HG02884 (cell line): ENCODE measurements at regions not wholly inside any gene's neighbourhood (a gene's known extent, or its start where the extent isn't known, plus 50 kb on each side); places are given as distances from the start of the nearest gene placed in this dataset.
"Not testable (repeated sequence)": the region's sequence is repeated elsewhere in the genome, so short reads cannot be mapped to it uniquely, and the experiment has no call there.

Source experiments
- ATAC-seq: cut with Tn5 transposase; IDR thresholded peaks from one replicate; pipeline ENCODE4 v1.9.1; 2021; ENCODE audit warnings: mild to moderate bottlenecking, moderate library complexity; ENCODE audit not compliant: unreplicated experiment

GRCh38 chr7:150189963-150190362 is 133.2 kb upstream of the LRRC61 start:
- peak; percentile 72 for ATAC-seq

GRCh38 chr7:150192541-150192940 is 130.6 kb upstream of the LRRC61 start:
- ATAC-seq: not testable (repeated sequence)

- not testable (repeated sequence) for ATAC-seq
Measured at GRCh38 chr7:150193866-150194265, 129.3 kb upstream of the LRRC61 start.
